HG02571 (cell line): ENCODE measurements at regions not wholly inside any gene's neighbourhood (a gene's known extent, or its start where the extent isn't known, plus 50 kb on each side); places are given as distances from the start of the nearest gene placed in this dataset.
"Not testable (repeated sequence)": the region's sequence is repeated elsewhere in the genome, so short reads cannot be mapped to it uniquely, and the experiment has no call there.

ENCODE experiments used
- ATAC-seq: cut with Tn5 transposase; IDR thresholded peaks from one replicate; pipeline ENCODE4 v1.9.1; 2021; ENCODE audit warnings: mild to moderate bottlenecking, moderate library complexity; ENCODE audit not compliant: unreplicated experiment

GRCh38 chr3:31094048-31094447 lies 199.6 kb upstream of the GADL1 start:
- no peak for ATAC-seq

GRCh38 chr3:31095255-31095654 lies 200.8 kb upstream of the GADL1 start:
- ATAC-seq = no peak

- no peak for ATAC-seq
These were observed 202.4 kb upstream of the GADL1 start for GRCh38 chr3:31096661-31097395.

- no peak for ATAC-seq
These were observed 206.1 kb upstream of the GADL1 start for GRCh38 chr3:31100519-31100918.

- ATAC-seq = not testable (repeated sequence)
These were observed 206.8 kb upstream of the GADL1 start for GRCh38 chr3:31101285-31101684.

GRCh38 chr3:31102196-31102879 lies 207.9 kb upstream of the GADL1 start:
- no peak for ATAC-seq

GRCh38 chr3:31103181-31103580 lies 208.7 kb upstream of the GADL1 start:
- no peak for ATAC-seq

GRCh38 chr3:31103623-31104180 lies 209.2 kb upstream of the GADL1 start:
- no peak for ATAC-seq

- no peak for ATAC-seq
These were observed 210.6 kb upstream of the GADL1 start for GRCh38 chr3:31105011-31105410.

- no peak for ATAC-seq
These were observed 211.1 kb upstream of the GADL1 start for GRCh38 chr3:31105438-31106077.

GRCh38 chr3:31106204-31106603 lies 211.7 kb upstream of the GADL1 start:
- ATAC-seq = no peak

- ATAC-seq = peak; percentile 72
These were observed 212.5 kb upstream of the GADL1 start for GRCh38 chr3:31106912-31107311.

- no peak for ATAC-seq
These were observed 220.4 kb upstream of the GADL1 start for GRCh38 chr3:31114929-31115283.

- not testable (repeated sequence) for ATAC-seq
These were observed 221.1 kb upstream of the GADL1 start for GRCh38 chr3:31115531-31115930.

GRCh38 chr3:31116651-31117050 lies 222.2 kb upstream of the GADL1 start:
- ATAC-seq = no peak

- no peak for ATAC-seq
These were observed 223.4 kb upstream of the GADL1 start for GRCh38 chr3:31117854-31118253.

- no peak for ATAC-seq
These were observed 229.9 kb upstream of the GADL1 start for GRCh38 chr3:31124373-31124772.

- ATAC-seq = no peak
These were observed 231.1 kb upstream of the GADL1 start for GRCh38 chr3:31125413-31126020.

- ATAC-seq = no peak
These were observed 234.8 kb upstream of the GADL1 start for GRCh38 chr3:31129241-31129640.

- ATAC-seq = peak; percentile 68
These were observed 237.8 kb upstream of the GADL1 start for GRCh38 chr3:31132132-31132769.

- no peak for ATAC-seq
These were observed 239.1 kb upstream of the GADL1 start for GRCh38 chr3:31133541-31133940.
